Large intestine (tissue), 3 donors: ENCODE measurements at regions not wholly inside any gene's neighbourhood (a gene's known extent, or its start where the extent isn't known, plus 50 kb on each side); places are given as distances from the start of the nearest gene placed in this dataset.

ENCODE experiments used
- DNase-seq, 2 donors: peaks; one replicate each; pipeline versions ENCODE4 v3.0.0 to v3.0.0-alpha.2; 2013
- H3K27ac ChIP-seq: one replicate; pipeline ENCODE4 v1.5.1; 2013; ENCODE audit warnings: low read length
- H3K27me3 ChIP-seq: 2 replicates; pipeline ENCODE4 v1.6.1; 2013; ENCODE audit warnings: low read length; ENCODE audit not compliant: control insufficient read depth, insufficient read depth
- H3K36me3 ChIP-seq: 2 replicates; pipeline ENCODE4 v1.6.1; 2013; ENCODE audit warnings: low read length; ENCODE audit not compliant: control insufficient read depth, insufficient read depth
- H3K4me1 ChIP-seq: one replicate; pipeline ENCODE4 v1.6.1; 2013; ENCODE audit warnings: low read length; ENCODE audit not compliant: control insufficient read depth, insufficient read depth
- H3K4me3 ChIP-seq: one replicate; pipeline ENCODE4 v1.5.1; 2013; ENCODE audit warnings: low read length
- H3K9me3 ChIP-seq: one replicate; pipeline ENCODE4 v1.6.1; 2013; ENCODE audit warnings: mild to moderate bottlenecking, low read depth, low read length, moderate library complexity; ENCODE audit not compliant: control insufficient read depth
- WGBS: methylation state at CpG from one replicate; pipeline ENCODE4 v1.1.5; 2013; ENCODE audit warnings: low lambda C conversion rate; ENCODE audit not compliant: insufficient coverage; 5-methylcytosine and 5-hydroxymethylcytosine counted together

DNA sequence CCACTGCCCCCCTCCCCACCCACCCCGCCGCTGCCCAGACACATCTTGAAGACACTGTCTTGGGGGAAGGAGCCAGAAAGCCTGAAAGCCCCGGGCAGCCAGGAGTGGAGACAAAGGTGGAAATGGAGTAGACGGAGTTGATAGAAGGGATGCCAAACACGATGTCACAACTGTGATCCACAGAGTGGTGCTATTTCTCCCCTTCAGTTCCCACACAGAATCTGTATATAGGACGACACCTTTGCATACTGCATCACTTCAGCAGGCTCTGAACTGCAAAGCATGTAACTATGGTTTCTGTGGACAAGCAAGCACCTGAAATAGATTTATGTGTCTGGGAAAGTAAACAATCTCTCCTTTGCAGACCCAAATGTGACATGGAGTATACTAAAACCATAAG is 56.4 kb upstream of the F13A1 start:
- H3K27ac ChIP-seq, result no peak overlapping the region
- H3K27me3 ChIP-seq, result no peaks in the 10 kb centered on the region
- H3K4me1 ChIP-seq, result no peaks in the 10 kb centered on the region
- no peak for DNase-seq
- no peak overlapping the region for H3K4me3 ChIP-seq
- no peaks in the 10 kb centered on the region for H3K9me3 ChIP-seq
- WGBS, result 80% methylated on average over 1 of the region's 6 CpGs
- H3K36me3 ChIP-seq, result no peaks in the 10 kb centered on the region

DNA sequence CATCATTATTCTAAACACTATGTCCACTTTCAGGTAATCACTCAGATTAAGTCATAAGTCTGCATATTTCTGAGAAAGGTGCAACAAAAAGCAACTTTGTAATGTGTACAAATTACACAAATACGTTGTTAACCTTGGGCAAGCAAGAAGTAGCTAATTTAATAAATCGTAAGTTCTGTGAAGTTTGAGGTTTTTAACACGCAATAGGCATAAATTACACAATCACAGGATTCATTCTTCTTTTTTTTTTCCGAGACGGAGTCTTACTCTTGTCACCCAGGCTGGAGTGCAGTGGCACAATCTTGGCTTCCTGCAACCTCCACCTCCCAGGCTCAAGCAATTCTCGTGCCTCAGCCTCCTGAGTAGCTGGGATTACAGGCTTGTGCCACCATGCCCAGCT is 57.2 kb upstream of the F13A1 start:
- DNase-seq, result no peak
- Histone ChIP-seq H3K4me3 (no peak overlapping the region), H3K4me1 (no peaks in the 10 kb centered on the region), H3K27ac (no peak overlapping the region), H3K27me3 (no peaks in the 10 kb centered on the region), H3K9me3 (no peaks in the 10 kb centered on the region), H3K36me3 (no peaks in the 10 kb centered on the region)
- 80% methylated on average over 1 of the region's 6 CpGs for WGBS

DNA sequence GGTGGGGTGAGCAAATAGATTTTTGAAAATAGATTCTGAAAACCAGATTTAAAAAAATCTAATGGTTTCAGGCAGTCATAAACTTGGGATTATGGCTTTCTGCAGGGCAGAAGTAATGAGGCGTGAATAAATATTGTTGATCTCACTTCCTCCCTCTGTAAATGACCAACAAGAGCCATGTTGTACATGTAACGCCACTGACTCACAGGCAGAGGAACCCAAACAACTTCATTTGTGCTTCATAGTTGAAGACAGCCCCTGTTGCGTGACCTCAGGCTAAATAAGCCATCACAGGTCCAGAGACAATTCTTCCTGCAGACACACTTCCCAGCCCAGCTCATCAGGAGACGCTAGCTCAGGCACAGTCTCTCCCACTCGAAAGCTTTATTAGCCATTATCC is 59.1 kb upstream of the F13A1 start:
- Histone ChIP-seq H3K4me1 (no peaks in the 10 kb centered on the region), H3K27ac (no peak overlapping the region), H3K36me3 (no peaks in the 10 kb centered on the region), H3K27me3 (peaks cover 2% of the 10 kb centered on the region), H3K4me3 (no peak overlapping the region), H3K9me3 (no peaks in the 10 kb centered on the region)
- DNase-seq, result no peak
- WGBS, result 100% methylated on average over 1 of the region's 5 CpGs

DNA sequence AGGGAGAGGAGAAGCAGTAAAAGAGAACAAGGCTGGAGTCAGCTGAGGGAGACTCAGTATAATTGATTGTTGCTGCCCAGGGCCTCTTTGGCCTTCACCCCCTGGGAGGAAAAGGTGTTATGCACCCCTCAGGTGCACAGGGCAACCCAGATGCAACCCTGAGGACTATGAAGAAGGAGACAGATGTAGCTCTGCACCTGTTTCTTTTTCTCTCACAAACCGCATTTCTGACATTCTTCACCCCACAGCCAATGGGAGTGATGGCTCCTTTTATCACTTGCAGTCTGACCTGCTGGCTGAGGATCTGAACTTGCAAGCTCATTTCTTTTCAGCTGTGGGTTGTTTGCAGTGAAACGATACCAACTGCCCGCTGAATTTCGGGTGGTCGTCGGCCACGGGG is 64.1 kb upstream of the F13A1 start:
- WGBS, result no CpG with 5 or more reads among the region's 7 CpGs
- H3K27ac ChIP-seq, result no peak overlapping the region
- peaks cover 5% of the 10 kb centered on the region for H3K27me3 ChIP-seq
- H3K9me3 ChIP-seq, result no peaks in the 10 kb centered on the region
- H3K4me1 ChIP-seq, result no peaks in the 10 kb centered on the region
- no peak overlapping the region for H3K4me3 ChIP-seq
- H3K36me3 ChIP-seq, result no peaks in the 10 kb centered on the region
- DNase-seq, result no peak

DNA sequence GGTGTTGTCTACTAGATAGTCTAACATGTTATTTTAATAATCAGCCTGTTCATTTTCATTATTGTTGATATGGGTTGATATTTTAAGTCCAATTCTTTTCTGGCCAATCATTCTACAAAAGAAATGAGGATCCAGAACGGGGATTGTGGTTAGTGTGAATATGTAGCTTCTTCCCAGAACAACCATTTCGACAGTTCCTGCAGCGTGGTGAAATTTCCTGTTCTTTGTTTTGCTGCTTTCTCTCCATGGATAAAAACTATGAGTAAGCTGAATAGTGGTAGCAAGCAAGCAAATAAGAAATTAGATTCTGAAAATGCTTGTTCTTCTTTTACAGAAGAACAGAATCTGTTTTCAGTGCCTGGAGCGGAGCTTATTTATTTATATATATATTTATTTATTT is 65.5 kb upstream of the F13A1 start:
- WGBS, result 67% methylated on average over 4 of the region's 4 CpGs

DNA sequence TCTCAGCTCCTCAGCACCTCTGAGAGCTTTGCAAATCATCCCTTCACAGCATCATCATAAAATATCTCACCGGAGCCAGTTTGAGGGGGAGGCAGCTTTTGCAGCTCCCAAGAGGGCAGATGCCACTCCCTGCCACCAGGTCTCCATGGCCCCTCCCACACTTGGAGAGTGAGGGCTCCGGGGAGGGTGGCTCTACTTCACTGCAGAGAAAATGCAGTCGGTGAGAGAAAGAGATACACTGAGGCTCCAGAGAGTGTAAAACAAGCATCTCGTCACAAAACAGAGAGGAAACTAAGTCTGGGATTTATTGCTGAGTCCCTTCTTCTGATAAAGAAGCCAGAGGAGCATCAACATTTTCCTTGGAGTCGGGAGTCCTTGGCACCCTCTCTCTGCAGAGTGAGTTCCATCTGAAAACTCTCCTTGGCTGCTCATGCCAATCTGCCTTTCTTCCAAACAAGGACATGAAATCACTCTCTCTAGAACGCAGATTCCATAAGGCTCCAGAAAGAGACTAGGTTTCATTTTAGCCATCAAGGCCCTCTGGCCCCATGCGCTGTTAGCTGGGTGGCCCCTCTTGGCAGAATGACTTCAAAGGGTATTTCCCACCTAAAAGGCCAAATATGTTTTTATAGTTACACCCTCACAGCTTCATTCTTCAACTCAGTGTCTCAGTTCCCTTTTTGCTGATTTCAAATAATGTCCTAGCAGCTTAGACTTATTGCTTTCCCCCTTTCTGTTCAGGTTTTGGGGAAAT is 70.6 kb upstream of the F13A1 start:
- Histone ChIP-seq H3K4me3 (no peak overlapping the region), H3K36me3 (no peaks in the 10 kb centered on the region), H3K27me3 (no peaks in the 10 kb centered on the region), H3K27ac (no peak overlapping the region), H3K4me1 (no peaks in the 10 kb centered on the region), H3K9me3 (no peaks in the 10 kb centered on the region)
- no peak for DNase-seq
- WGBS, result no CpG with 5 or more reads among the region's 7 CpGs

More for the DNA sequence above, 65.5 kb upstream of the F13A1 start:
- no peak for DNase-seq
- Histone ChIP-seq H3K36me3 (no peaks in the 10 kb centered on the region), H3K4me1 (no peaks in the 10 kb centered on the region), H3K27me3 (peaks cover 5% of the 10 kb centered on the region), H3K9me3 (no peaks in the 10 kb centered on the region), H3K27ac (no peak overlapping the region), H3K4me3 (no peak overlapping the region)

DNA sequence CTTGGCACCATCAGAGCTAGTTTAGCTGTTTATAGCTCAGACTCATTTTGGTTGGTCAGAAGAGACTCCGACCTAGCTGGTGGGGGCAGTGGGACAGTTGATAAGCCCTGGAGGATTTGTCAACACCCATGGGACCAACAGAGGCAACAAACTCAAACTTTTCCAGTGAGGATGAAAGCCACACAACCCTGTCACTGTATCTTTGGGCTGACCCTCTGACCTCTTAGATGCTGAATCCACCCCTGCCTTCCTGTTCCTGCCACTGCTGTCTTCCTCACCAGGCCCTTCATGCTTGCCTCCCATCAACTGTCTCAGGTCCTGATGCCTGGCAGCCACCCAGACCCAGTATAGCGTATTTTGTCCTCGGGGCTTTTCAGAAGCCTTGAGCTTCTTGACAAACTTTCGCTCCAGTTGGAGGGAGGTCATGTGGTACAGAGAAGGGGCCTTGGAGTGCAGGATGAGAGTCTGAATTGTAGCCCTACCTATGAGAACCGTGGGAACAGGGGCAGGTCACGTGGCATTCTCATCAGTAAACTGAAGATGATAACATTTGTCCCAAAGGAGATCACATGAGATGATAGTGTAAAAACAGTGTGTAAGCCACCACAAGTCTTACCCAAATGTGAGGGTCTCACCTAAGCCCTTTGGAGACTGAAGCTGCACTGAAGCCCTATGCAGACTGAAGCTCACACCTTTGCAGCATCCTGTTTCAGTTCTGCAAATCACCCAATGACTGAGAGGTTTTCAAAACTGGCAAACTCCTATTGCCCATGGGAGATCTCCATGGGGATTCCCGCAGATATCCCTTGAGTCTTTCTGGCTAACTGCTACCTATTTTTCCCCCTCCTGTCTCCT is 72.0 kb upstream of the F13A1 start:
- H3K36me3 ChIP-seq, result no peaks in the 10 kb centered on the region
- no peaks in the 10 kb centered on the region for H3K4me1 ChIP-seq
- no CpG with 5 or more reads among the region's 7 CpGs for WGBS
- no peak overlapping the region for H3K4me3 ChIP-seq
- H3K27me3 ChIP-seq, result no peaks in the 10 kb centered on the region
- H3K9me3 ChIP-seq, result no peaks in the 10 kb centered on the region
- no peak overlapping the region for H3K27ac ChIP-seq
- DNase-seq, result no peak

DNA sequence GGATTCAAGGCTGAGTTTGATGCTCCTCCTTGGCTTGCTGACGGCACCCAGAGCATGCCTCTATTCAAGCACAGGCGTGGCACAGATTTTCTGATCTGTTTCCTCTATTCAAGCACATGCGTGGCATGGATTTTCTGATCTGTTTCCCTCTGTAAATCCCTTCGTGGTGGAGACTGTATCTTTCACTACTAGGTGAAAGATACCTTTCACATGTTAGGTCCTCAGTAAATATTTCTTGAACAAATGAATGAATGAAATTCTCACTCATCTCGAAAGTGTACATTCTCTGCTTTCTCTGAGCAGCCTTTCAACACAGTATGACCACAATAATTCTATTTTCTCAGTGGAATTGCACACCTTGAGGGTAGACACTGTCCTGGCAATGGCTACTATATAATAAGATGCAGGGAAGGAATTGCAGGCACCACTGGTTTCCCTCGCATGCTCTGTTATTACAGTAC is 72.6 kb upstream of the F13A1 start:
- Histone ChIP-seq H3K9me3 (no peaks in the 10 kb centered on the region), H3K4me3 (no peak overlapping the region), H3K4me1 (no peaks in the 10 kb centered on the region), H3K27ac (no peak overlapping the region), H3K36me3 (no peaks in the 10 kb centered on the region), H3K27me3 (no peaks in the 10 kb centered on the region)
- DNase-seq, result no peak
- 67% methylated on average over 4 of the region's 6 CpGs for WGBS

DNA sequence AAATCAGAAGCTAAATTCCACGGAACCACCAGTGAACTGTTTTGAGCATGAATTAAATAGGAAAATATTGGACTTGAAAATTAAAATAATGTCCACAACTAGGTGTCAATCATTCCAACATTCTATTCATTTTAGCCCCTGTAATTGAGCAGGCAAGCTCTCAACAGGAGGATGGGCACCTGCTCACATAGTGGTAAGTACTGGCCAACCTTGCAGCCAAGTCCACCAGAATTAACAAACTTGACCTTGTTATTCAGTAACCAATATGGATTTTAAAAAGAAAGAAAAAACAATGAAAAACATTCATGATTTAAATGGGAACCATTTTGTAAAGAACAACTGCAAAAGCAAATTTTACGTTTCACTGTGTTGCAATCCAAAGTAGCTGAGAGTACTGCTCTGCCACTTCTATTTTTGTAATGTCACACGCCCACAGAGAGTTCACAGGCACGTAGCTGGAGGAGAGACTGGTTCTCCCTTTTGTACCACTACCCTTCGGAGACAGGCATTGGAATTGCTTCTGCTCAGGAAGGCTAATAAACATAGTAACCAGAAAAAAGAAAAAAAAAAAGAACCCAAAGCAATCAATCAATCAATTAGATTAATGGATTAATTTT is 75.2 kb upstream of the F13A1 start:
- Histone ChIP-seq H3K9me3 (no peaks in the 10 kb centered on the region), H3K36me3 (no peaks in the 10 kb centered on the region), H3K27me3 (no peaks in the 10 kb centered on the region), H3K4me1 (no peaks in the 10 kb centered on the region), H3K27ac (no peak overlapping the region), H3K4me3 (no peak overlapping the region)
- 100% methylated on average over 1 of the region's 5 CpGs for WGBS
- no peak for DNase-seq

DNA sequence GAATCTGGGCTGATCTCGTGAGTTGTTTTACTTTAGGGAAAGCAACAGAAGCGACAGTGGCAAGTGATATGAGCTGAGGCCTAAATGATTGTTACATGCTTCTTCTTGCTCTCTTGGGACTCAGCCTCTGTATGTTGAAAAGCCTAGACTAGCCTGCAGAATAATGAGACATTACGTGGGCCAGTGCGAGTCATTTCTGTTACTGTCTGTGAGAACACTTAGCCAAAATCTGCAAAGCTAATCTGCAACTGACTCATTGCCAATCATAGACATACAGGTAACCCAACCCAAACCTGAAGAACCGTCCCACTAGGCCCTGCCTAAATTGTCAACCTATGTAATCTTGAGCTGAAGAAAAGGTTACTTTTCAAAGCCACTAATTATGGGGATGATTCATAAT is 77.4 kb upstream of the F13A1 start:
- WGBS, result 100% methylated on average over 1 of the region's 5 CpGs
- no peak for DNase-seq
- H3K27me3 ChIP-seq, result no peaks in the 10 kb centered on the region
- H3K9me3 ChIP-seq, result no peaks in the 10 kb centered on the region
- no peaks in the 10 kb centered on the region for H3K36me3 ChIP-seq
- H3K4me3 ChIP-seq, result no peak overlapping the region
- no peaks in the 10 kb centered on the region for H3K4me1 ChIP-seq
- no peak overlapping the region for H3K27ac ChIP-seq
